ENCODE measurements at regions not wholly inside any gene's neighbourhood (a gene's known extent, or its start where the extent isn't known, plus 50 kb on each side); places are given as distances from the start of the nearest gene placed in this dataset.
A peak's percentile ranks its signal among the peaks of the same experiment; 100 is the strongest.

DNA sequence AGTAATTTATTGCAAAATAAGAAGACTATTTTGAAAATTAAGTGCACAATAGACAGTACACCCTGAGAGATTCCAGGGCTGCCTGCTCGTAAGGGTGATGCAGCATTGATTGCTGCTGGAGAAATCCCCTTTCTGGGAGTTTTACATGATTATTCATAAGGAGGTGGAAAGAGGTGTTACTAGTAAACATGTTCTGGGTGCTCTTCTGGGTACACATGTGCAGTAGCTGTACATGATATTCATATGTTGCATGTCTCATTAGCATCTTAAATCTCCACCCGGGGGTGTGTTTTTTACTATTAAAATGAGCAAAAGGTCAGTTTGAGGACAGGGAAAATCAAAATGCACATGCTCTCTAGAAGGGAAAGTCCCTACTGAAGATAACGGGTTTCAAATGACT is 264.8 kb downstream of the CDK5RAP2 start:
- Mint-ChIP-seq H3K4me1 (no peaks in the 10 kb centered on the region), H3K36me3 (ENCODE audit: low read depth) (no peaks in the 10 kb centered on the region), H3K27ac (no peak overlapping the region), H3K27me3 (ENCODE audit: low read depth, poor library complexity) (peaks cover 16% of the 10 kb centered on the region), H3K4me3 (no peak overlapping the region), H3K9me3 (peaks cover 31% of the 10 kb centered on the region)
- TF ChIP-seq, protein P1, sequence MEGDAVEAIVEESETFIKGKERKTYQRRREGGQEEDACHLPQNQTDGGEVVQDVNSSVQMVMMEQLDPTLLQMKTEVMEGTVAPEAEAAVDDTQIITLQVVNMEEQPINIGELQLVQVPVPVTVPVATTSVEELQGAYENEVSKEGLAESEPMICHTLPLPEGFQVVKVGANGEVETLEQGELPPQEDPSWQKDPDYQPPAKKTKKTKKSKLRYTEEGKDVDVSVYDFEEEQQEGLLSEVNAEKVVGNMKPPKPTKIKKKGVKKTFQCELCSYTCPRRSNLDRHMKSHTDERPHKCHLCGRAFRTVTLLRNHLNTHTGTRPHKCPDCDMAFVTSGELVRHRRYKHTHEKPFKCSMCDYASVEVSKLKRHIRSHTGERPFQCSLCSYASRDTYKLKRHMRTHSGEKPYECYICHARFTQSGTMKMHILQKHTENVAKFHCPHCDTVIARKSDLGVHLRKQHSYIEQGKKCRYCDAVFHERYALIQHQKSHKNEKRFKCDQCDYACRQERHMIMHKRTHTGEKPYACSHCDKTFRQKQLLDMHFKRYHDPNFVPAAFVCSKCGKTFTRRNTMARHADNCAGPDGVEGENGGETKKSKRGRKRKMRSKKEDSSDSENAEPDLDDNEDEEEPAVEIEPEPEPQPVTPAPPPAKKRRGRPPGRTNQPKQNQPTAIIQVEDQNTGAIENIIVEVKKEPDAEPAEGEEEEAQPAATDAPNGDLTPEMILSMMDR (IDR thresholded peaks at IDR 0.05): no peak
- DNase-seq: no peak

DNA sequence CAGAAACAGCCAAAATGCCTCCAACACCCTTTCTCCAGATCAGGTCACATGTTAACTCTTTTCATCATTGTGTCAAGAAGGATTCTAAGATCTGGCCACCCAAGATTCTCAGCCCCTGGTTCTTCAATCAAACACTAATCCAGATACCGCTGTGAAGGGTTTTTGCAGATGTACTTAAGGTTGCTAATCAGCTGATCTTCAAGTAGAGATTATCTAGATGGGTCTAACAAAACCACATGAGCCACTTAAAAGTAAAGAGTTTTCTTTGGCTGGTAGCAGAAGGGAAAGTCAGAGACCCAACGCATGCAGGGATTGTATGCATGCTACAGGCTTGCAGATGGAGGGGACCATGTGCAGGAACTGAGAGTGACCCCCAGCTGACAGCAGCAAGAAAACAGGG is 267.9 kb downstream of the CDK5RAP2 start:
- Mint-ChIP-seq H3K4me3 (no peak overlapping the region), H3K4me1 (no peaks in the 10 kb centered on the region), H3K27me3 (ENCODE audit: low read depth, poor library complexity) (peaks cover 17% of the 10 kb centered on the region), H3K9me3 (peaks cover 31% of the 10 kb centered on the region), H3K36me3 (ENCODE audit: low read depth) (no peaks in the 10 kb centered on the region), H3K27ac (no peak overlapping the region)
- TF ChIP-seq, protein P1 (IDR thresholded peaks at IDR 0.05): no peak
- no peak for DNase-seq

DNA sequence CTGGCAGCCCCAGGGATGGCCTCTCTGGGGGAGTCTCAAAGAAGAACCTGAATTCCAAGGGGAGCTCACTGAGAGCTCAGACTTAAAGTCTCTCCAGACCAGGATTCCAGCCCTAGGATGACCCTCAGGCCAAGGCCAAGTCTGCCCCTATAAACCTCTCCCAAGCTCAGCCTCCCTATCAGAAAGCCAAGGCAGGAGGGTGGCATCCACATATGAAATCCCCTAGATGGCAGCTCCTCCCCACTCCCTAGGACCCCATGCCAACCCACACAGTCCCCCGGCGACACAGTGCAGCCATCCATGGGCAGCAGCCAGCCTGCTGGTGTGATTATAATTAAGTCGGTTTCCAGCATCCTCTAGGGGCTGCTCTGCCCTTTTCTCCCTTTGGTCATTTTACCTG is 269.9 kb downstream of the CDK5RAP2 start:
- DNase-seq: no peak
- Mint-ChIP-seq H3K27me3 (ENCODE audit: low read depth, poor library complexity) (peaks cover 17% of the 10 kb centered on the region), H3K9me3 (peaks cover 25% of the 10 kb centered on the region), H3K4me1 (no peaks in the 10 kb centered on the region), H3K27ac (no peak overlapping the region), H3K36me3 (ENCODE audit: low read depth) (no peaks in the 10 kb centered on the region), H3K4me3 (no peak overlapping the region)
- TF ChIP-seq, protein P1 (IDR thresholded peaks at IDR 0.05): no peak

DNA sequence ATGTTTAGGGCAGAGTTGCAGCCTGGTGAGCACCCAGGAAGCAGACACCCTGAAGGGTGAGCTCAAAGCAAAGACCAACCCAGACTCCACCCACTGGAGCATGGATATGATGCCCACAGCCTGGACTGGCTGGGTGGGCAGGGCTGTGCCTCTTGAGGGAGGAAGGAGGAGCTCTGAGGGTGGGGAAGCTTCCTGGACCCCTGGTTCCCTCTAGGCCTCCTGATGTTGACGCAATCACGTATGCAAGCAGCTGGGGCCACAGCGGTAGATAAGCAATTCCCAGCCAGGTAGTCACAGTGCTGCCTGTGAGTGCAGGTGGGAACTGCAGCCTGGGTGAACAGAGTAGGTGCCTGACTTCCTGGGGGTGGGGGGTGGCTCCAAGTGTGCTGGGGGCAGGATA is 271.5 kb downstream of the CDK5RAP2 start:
- no peaks in the 10 kb centered on the region for H3K36me3 Mint-ChIP-seq (ENCODE audit: low read depth)
- TF ChIP-seq, protein P1 (IDR thresholded peaks at IDR 0.05): no peak
- peaks cover 17% of the 10 kb centered on the region for H3K27me3 Mint-ChIP-seq (ENCODE audit: low read depth, poor library complexity)
- H3K9me3 Mint-ChIP-seq: peaks cover 18% of the 10 kb centered on the region
- no peak overlapping the region for H3K27ac Mint-ChIP-seq
- DNase-seq: no peak
- H3K4me3 Mint-ChIP-seq: no peak overlapping the region
- no peaks in the 10 kb centered on the region for H3K4me1 Mint-ChIP-seq

DNA sequence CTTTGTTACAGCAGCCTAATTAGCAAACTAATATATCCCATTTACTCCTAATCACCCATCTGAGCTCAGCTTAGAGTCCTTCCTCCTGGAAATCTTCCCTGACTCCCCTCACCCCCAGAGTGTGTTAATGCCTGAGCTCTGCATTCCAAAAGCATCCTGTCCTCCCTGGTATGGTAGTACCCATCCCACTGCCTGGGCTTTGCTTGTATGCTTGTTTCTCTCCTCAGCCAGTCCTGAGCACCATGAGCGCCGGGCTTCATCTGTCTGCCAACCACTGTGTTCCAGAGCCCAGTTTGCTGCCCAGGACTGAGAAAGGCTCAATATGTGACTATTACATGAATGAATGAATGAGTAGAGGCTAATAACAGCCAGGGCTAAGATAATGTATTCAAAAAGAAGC is 272.4 kb downstream of the CDK5RAP2 start:
- Mint-ChIP-seq H3K4me3 (no peak overlapping the region), H3K4me1 (no peaks in the 10 kb centered on the region)
- no peak for DNase-seq

DNA sequence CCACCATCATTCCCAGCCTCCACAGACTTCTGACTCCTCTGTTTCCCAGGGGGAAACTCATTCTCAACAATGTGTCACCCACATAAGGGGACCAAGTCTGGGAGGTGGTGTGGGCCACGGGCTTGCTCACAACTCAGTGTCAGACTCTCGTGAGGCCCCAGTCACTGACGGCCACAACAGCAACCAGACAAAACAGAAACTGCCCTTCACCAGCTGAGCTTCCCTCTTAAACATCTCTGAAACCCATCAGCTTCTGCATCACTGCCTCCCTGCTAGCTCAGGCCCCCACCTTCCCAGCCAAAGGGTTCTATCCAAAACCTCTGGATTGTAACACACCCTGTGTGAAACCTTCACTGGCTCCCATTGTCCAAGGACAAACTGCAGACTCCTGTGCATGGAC is 273.4 kb downstream of the CDK5RAP2 start:
- DNase-seq: no peak
- no peaks in the 10 kb centered on the region for H3K4me1 Mint-ChIP-seq
- H3K27me3 Mint-ChIP-seq (ENCODE audit: low read depth, poor library complexity): peaks cover 12% of the 10 kb centered on the region
- no peaks in the 10 kb centered on the region for H3K36me3 Mint-ChIP-seq (ENCODE audit: low read depth)
- peaks cover 12% of the 10 kb centered on the region for H3K9me3 Mint-ChIP-seq
- TF ChIP-seq, protein P1 (IDR thresholded peaks at IDR 0.05): no peak
- H3K4me3 Mint-ChIP-seq: no peak overlapping the region
- no peak overlapping the region for H3K27ac Mint-ChIP-seq

More for the DNA sequence above, 272.4 kb downstream of the CDK5RAP2 start:
- Mint-ChIP-seq H3K9me3 (peaks cover 16% of the 10 kb centered on the region), H3K27me3 (ENCODE audit: low read depth, poor library complexity) (peaks cover 17% of the 10 kb centered on the region), H3K36me3 (ENCODE audit: low read depth) (no peaks in the 10 kb centered on the region), H3K27ac (peak overlapping the region; percentile 26)
- TF ChIP-seq, protein P1 (IDR thresholded peaks at IDR 0.05): no peak

Measured in nephron progenitor cell (in vitro differentiated cells).